K562 (cell line): ENCODE measurements at regions not wholly inside any gene's neighbourhood (a gene's known extent, or its start where the extent isn't known, plus 50 kb on each side); places are given as distances from the start of the nearest gene placed in this dataset.
A peak's percentile ranks its signal among the peaks of the same experiment; 100 is the strongest.

Experiments used
- ARID4B ChIP-seq: sonication (generic); formaldehyde crosslinking; IDR thresholded peaks from 2 replicates; pipeline ENCODE4 v1.8.0; 2022; ENCODE audit warnings: mild to moderate bottlenecking, missing genetic modification reagents
- HIVEP1 ChIP-seq: fragments of 250-450 bp; sonication (Bioruptor Pico); IDR thresholded peaks from 2 replicates; pipeline ENCODE4 v1.4.0; 2020; ENCODE audit warnings: mild to moderate bottlenecking
- HMGN3 ChIP-seq: IDR thresholded peaks from 2 replicates; pipeline ENCODE4 v1.6.1; 2011; ENCODE audit warnings: borderline replicate concordance, low read depth, mild to moderate bottlenecking, mixed read lengths, low read length; ENCODE audit not compliant: insufficient read length; ENCODE audit errors: extremely low read depth
- MEIS2 ChIP-seq: fragments of 450-650 bp; IDR thresholded peaks from 2 replicates; pipeline ENCODE4 v1.6.1; 2014; ENCODE audit warnings: mild to moderate bottlenecking; ENCODE audit not compliant: partially characterized antibody
- MNT ChIP-seq, 2 experiments: fragments of 450-650 bp; conservative IDR thresholded peaks; 2 replicates each; pipeline ENCODE4 v1.6.1; 2017; ENCODE audit warnings: mild to moderate bottlenecking in 2 of 2, moderate library complexity in 2 of 2
- PATZ1 ChIP-seq: fragments of 250-450 bp; sonication (Bioruptor Pico); IDR thresholded peaks from 2 replicates; pipeline ENCODE4 v1.5.0; 2020; ENCODE audit warnings: mild to moderate bottlenecking, borderline replicate concordance
- PHB2 ChIP-seq: fragments of 450-650 bp; IDR thresholded peaks from 2 replicates; pipeline ENCODE4 v1.6.1; 2017; ENCODE audit warnings: low read depth
- PRMT5 ChIP-seq: sonication (generic); formaldehyde crosslinking; IDR thresholded peaks from 2 replicates; pipeline ENCODE4 v1.5.0; 2020; ENCODE audit warnings: missing genetic modification reagents
- PTTG1 ChIP-seq: fragments of 450-650 bp; IDR thresholded peaks from 2 replicates; pipeline ENCODE4 v1.6.1; 2016; ENCODE audit warnings: low read depth, mild to moderate bottlenecking, missing genetic modification characterization, missing compliant biosample characterization
- RB1 ChIP-seq: fragments of 450-650 bp; IDR thresholded peaks from 2 replicates; pipeline ENCODE4 v1.6.1; 2017; ENCODE audit warnings: low read depth, mild to moderate bottlenecking
- ZFP91 ChIP-seq: sonication (generic); formaldehyde crosslinking; IDR thresholded peaks from 2 replicates; pipeline ENCODE4 v1.8.0; 2022; ENCODE audit warnings: mild to moderate bottlenecking, missing genetic modification reagents
- ZNF395 ChIP-seq: fragments of 200-800 bp; sonication (Bioruptor generic); IDR thresholded peaks from 2 replicates; pipeline ENCODE4 v1.6.1; 2017; ENCODE audit warnings: missing genetic modification characterization, missing compliant biosample characterization
- ZNF436 ChIP-seq: fragments of 250-450, 450-650 bp; sonication (Bioruptor Pico); formaldehyde crosslinking; IDR thresholded peaks from 2 replicates; pipeline ENCODE4 v1.7.0; 2020; ENCODE audit warnings: mild to moderate bottlenecking

- TF ChIP-seq ARID4B (CRISPR knock-in tag) (no peak), ZNF395 (CRISPR knock-in tag) (no peak), ZFP91 (CRISPR knock-in tag) (no peak), MEIS2 (no peak), MNT (conservative IDR thresholded peaks at IDR 0.05) (no peak), PATZ1 (no peak), ZNF436 (no peak), HMGN3 (no peak), HIVEP1 (CRISPR knock-in tag) (no peak), PHB2 (no peak), PTTG1 (tag) (no peak), PRMT5 (CRISPR knock-in tag) (no peak), RB1 (0 out of 2 replicates have a peak, but pooled peaks have one; percentile 37)
Observed at GRCh38 chr15:79595995-79596622, 164.0 kb downstream of the MINAR1 start (continued).
